ENCODE measurements at regions not wholly inside any gene's neighbourhood (a gene's known extent, or its start where the extent isn't known, plus 50 kb on each side); places are given as distances from the start of the nearest gene placed in this dataset.

GRCh38 chr2:75258620-75259019 is 59.3 kb upstream of the TACR1 start:
- Histone ChIP-seq H3K9me3 (ENCODE audit: control insufficient read depth, insufficient read depth, low read length) (no peaks in the 10 kb centered on the region), H3K36me3 (ENCODE audit: control insufficient read depth, insufficient read depth, low read length) (no peaks in the 10 kb centered on the region)
- DNase-seq (ENCODE audit: low read depth, low spot score) = no peak

GRCh38 chr2:75256485-75256884 is 57.2 kb upstream of the TACR1 start:
- Histone ChIP-seq H3K27me3 (ENCODE audit: control insufficient read depth, insufficient read depth, low read length) (no peaks in the 10 kb centered on the region), H3K27ac (ENCODE audit: low read length) (no peak overlapping the region), H3K9me3 (ENCODE audit: control insufficient read depth, insufficient read depth, low read length) (no peaks in the 10 kb centered on the region), H3K4me3 (ENCODE audit: low read length) (no peak overlapping the region), H3K36me3 (ENCODE audit: control insufficient read depth, insufficient read depth, low read length) (no peaks in the 10 kb centered on the region), H3K4me1 (ENCODE audit: control insufficient read depth, insufficient read depth, low read length) (no peaks in the 10 kb centered on the region)
- DNase-seq (ENCODE audit: low read depth, low spot score) = no peak
- WGBS (ENCODE audit: insufficient coverage, insufficient read length) = no CpG with 5 or more reads among the region's 1 CpG

More at GRCh38 chr2:75258620-75259019, 59.3 kb upstream of the TACR1 start:
- Histone ChIP-seq H3K4me1 (ENCODE audit: control insufficient read depth, insufficient read depth, low read length) (no peaks in the 10 kb centered on the region), H3K27me3 (ENCODE audit: control insufficient read depth, insufficient read depth, low read length) (no peaks in the 10 kb centered on the region), H3K4me3 (ENCODE audit: low read length) (no peak overlapping the region), H3K27ac (ENCODE audit: low read length) (no peak overlapping the region)

- DNase-seq (ENCODE audit: low read depth, low spot score) = no peak
- Histone ChIP-seq H3K4me3 (ENCODE audit: low read length) (no peak overlapping the region), H3K27ac (ENCODE audit: low read length) (no peak overlapping the region), H3K36me3 (ENCODE audit: control insufficient read depth, insufficient read depth, low read length) (no peaks in the 10 kb centered on the region), H3K4me1 (ENCODE audit: control insufficient read depth, insufficient read depth, low read length) (no peaks in the 10 kb centered on the region), H3K9me3 (ENCODE audit: control insufficient read depth, insufficient read depth, low read length) (no peaks in the 10 kb centered on the region; the same call in 1 of the 2 replicates), H3K27me3 (ENCODE audit: control insufficient read depth, insufficient read depth, low read length) (no peaks in the 10 kb centered on the region)
Observed at GRCh38 chr2:75253526-75253925, 54.2 kb upstream of the TACR1 start.

- no CpG with 5 or more reads among the region's 3 CpGs for WGBS (ENCODE audit: insufficient coverage, insufficient read length)
- no peaks in the 10 kb centered on the region; the same call in 1 of the 2 replicates for H3K9me3 ChIP-seq (ENCODE audit: control insufficient read depth, insufficient read depth, low read length)
Observed at GRCh38 chr2:75251896-75252295, 52.6 kb upstream of the TACR1 start.

More at GRCh38 chr2:75251896-75252295, 52.6 kb upstream of the TACR1 start:
- Histone ChIP-seq H3K27me3 (ENCODE audit: control insufficient read depth, insufficient read depth, low read length) (no peaks in the 10 kb centered on the region), H3K36me3 (ENCODE audit: control insufficient read depth, insufficient read depth, low read length) (no peaks in the 10 kb centered on the region), H3K4me1 (ENCODE audit: control insufficient read depth, insufficient read depth, low read length) (no peaks in the 10 kb centered on the region), H3K27ac (ENCODE audit: low read length) (no peak overlapping the region), H3K4me3 (ENCODE audit: low read length) (no peak overlapping the region)
- no peak for DNase-seq (ENCODE audit: low read depth, low spot score)

All from iPS DF 6.9 (cell line).